Vagina (tissue), 2 donors: ENCODE measurements at regions not wholly inside any gene's neighbourhood (a gene's known extent, or its start where the extent isn't known, plus 50 kb on each side); places are given as distances from the start of the nearest gene placed in this dataset.

ENCODE experiments used
- POLR2A ChIP-seq, 2 donors: fragments of 450-650 bp; IDR thresholded peaks; one replicate each; pipeline ENCODE4 v1.6.1; 2017; ENCODE audit warnings: antibody characterized with exemption in 2 of 2, mild to moderate bottlenecking in 2 of 2, moderate library complexity in 2 of 2
- POLR2AphosphoS5 ChIP-seq, 2 donors: sonication (generic); formaldehyde crosslinking; IDR thresholded peaks; one replicate each; pipeline ENCODE4 v1.9.0; 2017; ENCODE audit warnings: antibody characterized with exemption in 2 of 2, mild to moderate bottlenecking in 2 of 2, low read depth in 1 of 2; ENCODE audit not compliant: insufficient read depth in 1 of 2
- TF ChIP-seq, protein P1 (sequence below), 3 experiments: fragments of 450-650 bp in 2 of 3; fragments of 200-600 bp in 1 of 3; sonication (generic) in 1 of 3; IDR thresholded peaks; one replicate each; pipeline ENCODE4 v1.5.1; 2017 to 2019; ENCODE audit warnings: antibody characterized with exemption in 3 of 3, mild to moderate bottlenecking in 2 of 3, moderate library complexity in 2 of 3

DNA sequence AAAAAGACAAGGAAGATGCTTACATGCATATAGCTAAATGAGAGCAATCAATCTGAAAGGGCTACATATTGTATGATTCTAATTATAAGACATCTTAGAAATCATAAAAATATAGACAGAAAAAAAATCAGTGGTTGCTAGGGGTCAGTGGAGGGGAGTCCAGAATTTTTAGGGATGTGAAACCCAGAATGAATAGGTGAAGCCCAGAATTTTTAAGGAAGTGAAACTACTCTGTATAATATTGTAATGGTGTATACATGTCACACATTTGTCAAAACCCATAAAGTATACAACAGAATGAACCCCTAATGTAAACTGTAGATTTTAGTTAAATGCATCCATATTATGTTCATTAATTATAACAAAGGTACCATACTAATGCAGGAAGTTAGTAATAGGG lies 713.2 kb downstream of the FLRT2 start:
- TF ChIP-seq, protein P1, sequence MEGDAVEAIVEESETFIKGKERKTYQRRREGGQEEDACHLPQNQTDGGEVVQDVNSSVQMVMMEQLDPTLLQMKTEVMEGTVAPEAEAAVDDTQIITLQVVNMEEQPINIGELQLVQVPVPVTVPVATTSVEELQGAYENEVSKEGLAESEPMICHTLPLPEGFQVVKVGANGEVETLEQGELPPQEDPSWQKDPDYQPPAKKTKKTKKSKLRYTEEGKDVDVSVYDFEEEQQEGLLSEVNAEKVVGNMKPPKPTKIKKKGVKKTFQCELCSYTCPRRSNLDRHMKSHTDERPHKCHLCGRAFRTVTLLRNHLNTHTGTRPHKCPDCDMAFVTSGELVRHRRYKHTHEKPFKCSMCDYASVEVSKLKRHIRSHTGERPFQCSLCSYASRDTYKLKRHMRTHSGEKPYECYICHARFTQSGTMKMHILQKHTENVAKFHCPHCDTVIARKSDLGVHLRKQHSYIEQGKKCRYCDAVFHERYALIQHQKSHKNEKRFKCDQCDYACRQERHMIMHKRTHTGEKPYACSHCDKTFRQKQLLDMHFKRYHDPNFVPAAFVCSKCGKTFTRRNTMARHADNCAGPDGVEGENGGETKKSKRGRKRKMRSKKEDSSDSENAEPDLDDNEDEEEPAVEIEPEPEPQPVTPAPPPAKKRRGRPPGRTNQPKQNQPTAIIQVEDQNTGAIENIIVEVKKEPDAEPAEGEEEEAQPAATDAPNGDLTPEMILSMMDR (IDR thresholded peaks at IDR 0.05) = no peak
- TF ChIP-seq POLR2AphosphoS5 (IDR thresholded peaks at IDR 0.05; ENCODE audit: insufficient read depth in 1 of 2, low read depth in 1 of 2) (no peak), POLR2A (IDR thresholded peaks at IDR 0.05) (no peak)
